C4-2B (cell line): ENCODE measurements at regions not wholly inside any gene's neighbourhood (a gene's known extent, or its start where the extent isn't known, plus 50 kb on each side); places are given as distances from the start of the nearest gene placed in this dataset.

Experiments
- CTCF ChIP-seq: fragments of 450-650 bp; conservative IDR thresholded peaks from 2 replicates; pipeline ENCODE4 v1.5.1; 2017; ENCODE audit warnings: mild to moderate bottlenecking
- ZFX ChIP-seq: fragments of 450-650 bp; IDR thresholded peaks from 2 replicates; pipeline ENCODE4 v1.6.1; 2017

- TF ChIP-seq CTCF (no peak), ZFX (no peak)
These were observed 66.7 kb upstream of the TSHZ2 start for GRCh38 chr20:52905241-52905994.
